ENCODE measurements at regions not wholly inside any gene's neighbourhood (a gene's known extent, or its start where the extent isn't known, plus 50 kb on each side); places are given as distances from the start of the nearest gene placed in this dataset.

- no peak for DNase-seq
Observed at GRCh38 chr4:10977534-10977933, 293.0 kb upstream of the CLNK start.

- DNase-seq = no peak
Observed at GRCh38 chr4:10974371-10974770, 289.8 kb upstream of the CLNK start.

GRCh38 chr4:10973686-10974085 is 289.1 kb upstream of the CLNK start:
- DNase-seq = no peak

DNA sequence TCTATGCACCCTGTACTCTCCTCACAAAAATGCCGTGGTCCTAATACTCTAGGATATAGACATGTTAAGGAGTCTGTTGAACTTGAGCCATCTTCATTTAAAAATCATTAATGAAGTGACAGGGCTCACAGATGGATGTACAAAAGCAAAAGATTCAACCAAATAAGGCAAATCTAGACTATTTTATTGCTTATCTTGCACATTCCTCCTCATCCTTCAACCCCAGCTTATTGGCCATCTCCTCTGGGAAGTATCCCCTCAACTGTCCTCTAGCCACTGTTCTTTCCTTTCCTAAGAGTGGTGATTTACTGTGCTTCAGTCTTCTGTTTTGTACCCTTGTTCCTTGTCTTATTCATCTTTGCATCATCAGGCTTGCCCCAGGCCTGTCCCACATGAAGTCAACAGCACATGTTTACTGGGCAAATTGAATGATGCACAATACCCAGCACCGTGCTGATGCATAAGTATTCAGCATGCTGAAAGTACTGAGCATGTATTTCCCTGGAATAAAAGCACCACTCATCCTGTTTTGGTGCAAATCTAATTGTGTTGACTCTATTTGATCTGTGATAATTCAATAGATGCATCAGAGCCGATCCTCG is 287.3 kb upstream of the CLNK start:
- no peak for DNase-seq

DNA sequence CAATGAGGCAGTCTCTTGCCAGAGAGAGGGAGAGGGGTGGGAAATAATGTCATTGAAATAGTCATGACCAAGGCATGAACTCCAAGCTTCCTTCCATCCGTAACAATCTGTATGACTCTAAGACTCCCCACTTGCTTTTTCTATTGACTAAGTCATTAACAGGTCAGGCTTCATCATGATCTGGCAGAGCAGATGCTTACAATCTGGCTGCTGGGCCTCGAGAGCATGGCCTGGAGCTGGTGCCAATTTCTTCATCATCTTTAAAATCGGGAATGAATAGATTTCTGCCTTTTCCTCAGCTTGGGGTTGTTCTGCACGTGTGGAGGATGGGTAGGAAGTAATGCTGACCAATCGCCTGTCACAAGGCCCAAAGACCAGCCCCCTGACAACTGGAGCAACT is 280.6 kb upstream of the CLNK start:
- no peak for DNase-seq

DNA sequence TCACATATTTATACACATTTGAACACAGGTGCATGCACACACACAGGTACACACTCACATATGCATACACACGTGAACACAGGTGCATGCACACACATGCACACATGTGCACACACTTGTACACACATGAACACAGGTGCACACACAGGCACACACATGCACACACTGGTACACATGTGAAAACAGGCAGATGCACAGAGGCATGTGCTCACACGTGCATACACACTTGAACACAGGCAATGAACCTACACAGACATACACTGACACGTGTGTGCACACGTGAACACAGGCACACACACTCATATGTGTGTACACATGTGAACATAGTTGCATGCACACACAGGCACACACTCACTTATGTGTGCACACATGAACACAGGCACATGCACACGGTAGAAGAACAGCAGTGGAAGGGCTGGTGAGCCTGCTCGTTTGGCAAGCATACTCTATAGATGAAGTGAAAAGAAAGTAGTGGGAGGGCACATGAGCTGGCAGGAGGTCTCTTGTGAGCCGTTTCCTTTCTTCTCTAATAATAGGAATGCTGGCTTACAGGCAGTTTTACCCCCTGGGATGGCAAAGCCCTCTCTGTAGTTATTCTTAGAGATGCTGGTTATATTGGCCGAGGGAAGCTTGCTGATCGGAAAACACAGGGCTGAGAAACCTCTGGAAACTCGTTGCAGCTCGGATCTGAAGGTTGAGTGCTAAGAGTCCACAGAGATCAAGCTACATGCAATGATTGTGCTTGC is 279.6 kb upstream of the CLNK start:
- DNase-seq = no peak

- DNase-seq = no peak
Observed at GRCh38 chr4:10963241-10963640, 278.7 kb upstream of the CLNK start.

- DNase-seq = no peak
Observed at GRCh38 chr4:10962246-10962645, 277.7 kb upstream of the CLNK start.

DNA sequence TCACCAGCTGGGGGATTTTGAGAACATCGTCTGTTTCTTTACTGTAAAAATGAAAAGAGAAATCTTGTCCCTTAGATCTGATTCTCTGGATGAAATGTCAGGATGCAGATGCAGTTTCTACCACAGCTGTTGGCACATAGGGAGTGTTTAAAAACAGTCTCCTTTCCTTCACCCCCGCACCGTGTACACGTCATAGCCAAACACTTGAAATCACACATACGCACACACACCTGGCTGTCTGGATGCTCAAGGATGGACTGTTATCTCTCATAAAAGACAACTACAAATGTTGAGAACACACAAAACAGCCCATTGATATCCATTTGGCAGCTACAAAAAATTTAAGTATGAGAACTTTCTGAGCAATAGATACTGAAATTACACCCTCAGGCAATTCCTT is 275.8 kb upstream of the CLNK start:
- peak; percentile 93 for DNase-seq

DNA sequence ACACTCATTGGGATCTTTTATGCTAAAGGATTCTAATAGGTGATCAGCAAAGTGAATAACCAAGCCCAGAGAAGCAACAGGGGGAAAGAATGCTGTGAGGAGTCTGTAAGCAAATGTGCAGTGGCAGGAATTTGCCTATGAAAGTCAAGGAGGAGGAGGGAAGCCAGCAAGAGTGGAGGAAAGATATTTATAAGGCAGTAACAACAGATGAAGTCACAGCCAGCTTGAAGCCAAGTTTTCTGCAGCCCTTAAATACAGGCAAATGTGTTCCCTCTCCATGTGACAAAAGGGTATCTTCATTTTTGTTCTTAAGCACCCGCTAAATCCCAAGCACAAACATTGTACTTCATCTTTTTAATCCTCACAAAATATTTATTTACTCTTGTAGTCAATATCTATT is 275.0 kb upstream of the CLNK start:
- peak; percentile 49 for DNase-seq

DNA sequence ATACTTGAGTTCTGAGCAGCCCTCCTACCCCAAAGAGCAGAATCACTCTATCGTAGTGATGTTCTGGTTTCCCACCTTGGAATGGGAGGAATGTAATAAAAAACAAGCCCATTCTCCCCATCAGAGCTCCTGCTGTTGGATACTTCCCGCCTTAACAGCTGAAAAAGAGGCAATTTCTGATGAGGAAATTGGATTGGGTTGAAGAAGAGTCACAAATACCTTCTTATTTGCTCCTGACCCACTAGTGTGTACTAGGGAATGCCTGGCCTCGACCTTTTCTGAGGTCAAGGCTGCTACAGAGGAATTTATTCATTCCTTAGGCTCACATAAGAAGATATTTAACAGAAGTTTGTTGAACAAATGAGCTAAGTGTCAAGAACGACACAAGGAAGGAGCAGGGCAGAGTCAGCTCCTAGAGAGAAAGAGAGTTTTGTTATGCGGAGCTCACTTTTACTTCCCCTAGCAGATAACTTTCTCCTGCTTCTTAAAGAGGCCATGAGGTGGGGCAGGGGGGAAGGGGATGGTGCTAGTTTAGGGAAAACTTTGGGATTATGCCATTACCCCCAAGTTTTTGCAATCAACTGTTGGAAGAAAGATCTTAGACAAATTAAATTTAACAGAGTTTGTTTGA is 273.8 kb upstream of the CLNK start:
- DNase-seq = no peak

- no peak for DNase-seq
Observed at GRCh38 chr4:10951306-10951705, 266.7 kb upstream of the CLNK start.

DNA sequence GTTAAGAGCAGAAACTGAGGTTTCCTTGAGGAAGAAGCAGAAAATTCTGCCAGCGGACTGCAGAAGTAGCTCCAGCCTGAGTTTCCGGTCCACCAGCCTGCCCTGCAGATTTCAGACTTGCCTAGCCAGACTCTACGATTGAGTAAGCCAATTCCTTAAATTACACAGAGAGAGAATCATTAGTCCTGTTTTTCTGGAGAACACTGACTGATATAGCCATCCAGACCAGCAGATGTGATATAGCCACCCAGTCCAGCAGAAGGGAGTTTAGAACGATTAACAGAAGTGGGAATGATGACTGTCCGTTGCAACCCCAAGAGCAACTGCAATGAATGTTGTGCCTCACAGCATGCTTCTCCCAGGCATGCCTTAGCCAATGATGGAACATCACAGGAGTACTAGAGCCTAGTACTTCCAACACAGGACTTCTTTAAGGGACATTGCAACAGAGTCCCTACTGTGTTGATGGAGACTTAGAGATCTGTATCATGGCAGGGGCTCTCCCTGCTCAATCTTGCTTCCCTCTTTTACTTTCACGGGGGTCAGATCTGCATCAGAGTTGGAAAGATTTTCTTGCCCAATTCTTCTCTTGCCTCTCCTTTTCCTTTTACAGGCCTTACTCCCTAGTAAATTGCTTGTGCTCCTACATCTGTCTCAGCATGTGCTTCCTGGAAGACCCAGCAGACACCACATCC is 264.6 kb upstream of the CLNK start:
- DNase-seq = no peak

DNA sequence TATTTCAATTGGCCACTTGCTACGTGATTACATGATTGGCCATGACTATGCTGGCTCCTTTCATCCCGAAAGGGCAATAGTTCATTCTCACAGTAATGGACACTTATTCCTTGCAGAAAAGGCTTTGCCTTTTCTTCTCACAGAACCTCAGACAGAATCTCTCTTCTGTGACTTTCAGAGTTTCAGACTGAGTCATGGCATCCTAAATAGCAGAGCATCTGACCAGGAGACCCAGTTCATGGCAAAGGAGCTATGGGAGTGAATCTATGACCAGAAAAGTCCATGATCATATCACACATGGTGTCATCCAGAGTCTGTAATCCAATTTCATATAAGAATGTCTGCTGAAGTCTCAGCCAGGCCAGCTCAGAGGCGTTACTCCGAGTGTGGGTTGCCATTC is 263.3 kb upstream of the CLNK start:
- DNase-seq = no peak

DNA sequence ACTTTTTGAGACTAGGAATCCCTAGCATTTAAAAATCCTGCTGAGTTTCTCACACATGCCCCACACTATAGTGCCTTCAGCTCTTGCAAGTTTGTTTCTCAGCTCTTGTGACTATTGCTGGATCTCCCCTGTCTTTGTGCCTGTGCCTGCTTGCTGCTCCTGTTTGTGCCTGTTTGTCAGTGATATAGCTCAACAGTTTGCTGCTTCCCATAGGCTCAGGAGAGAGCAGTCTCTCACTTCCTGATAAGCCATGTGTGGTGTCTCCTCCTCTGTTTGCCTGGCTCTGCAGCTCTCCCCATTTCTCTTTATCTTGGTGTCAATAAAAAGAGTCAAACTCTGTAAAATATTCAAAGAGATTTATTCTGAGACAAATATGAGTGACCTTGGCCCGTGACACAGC is 259.8 kb upstream of the CLNK start:
- DNase-seq = no peak

DNA sequence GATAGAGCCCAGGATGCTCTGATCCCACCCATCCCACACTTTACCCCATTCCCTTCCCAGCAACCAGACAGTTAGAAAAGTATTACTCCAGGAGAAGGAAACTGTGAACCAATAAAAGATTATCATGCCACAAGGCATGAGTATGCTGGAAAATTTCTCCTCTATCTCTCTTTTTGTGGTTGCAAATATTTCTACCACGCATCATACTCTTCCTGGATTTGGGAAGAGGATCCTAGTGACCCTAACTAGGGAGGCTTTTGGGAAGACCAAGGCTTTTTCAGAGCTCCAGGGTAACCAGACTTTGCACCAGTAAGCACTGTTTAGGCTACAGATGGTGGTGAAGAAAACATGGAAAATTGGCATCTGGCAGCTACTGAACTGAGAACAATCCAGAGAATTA is 257.6 kb upstream of the CLNK start:
- DNase-seq = no peak

GRCh38 chr4:10929818-10930217 is 245.2 kb upstream of the CLNK start:
- no peak for DNase-seq

GRCh38 chr4:10925996-10926395 is 241.4 kb upstream of the CLNK start:
- DNase-seq = no peak

DNA sequence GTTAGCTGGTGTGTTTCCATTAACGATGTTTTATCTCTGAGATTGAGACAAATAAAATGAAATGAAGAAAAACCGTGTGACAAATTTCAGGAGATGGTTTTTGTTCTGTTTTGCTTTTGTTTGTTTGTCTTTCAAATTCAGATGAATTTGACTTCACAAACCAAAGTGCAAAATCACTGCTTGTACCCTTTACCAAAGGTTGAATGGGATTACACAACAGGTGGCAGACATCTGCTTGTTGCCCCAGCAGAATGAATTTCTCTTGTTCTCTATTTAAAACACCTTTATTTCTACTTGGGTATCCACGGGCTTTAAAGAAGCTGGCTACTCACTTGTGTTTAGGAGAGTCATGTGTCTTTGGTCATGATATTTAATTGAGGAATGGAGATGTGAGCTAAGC is 239.7 kb upstream of the CLNK start:
- no peak for DNase-seq

GRCh38 chr4:10917566-10917965 is 233.0 kb upstream of the CLNK start:
- DNase-seq = peak; percentile 98

DNA sequence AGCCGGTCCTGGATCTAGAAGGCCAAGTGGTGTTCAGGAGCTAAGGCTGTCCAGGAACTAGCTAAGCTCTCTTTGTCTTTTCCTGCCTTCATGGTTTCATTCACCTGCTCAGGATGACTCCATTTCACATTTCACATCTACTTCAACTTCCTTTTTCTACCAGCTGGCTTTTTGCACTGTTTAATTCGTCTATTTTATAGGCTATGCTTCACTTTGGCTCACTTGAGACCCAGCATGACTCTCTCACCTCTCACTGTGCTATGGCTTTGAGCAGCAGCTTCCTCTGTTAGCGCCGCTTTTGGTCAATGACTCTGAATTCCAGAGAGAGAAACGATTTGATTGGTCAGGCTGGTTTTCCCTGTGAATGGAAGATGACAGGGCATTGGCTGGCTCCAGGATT is 213.5 kb upstream of the CLNK start:
- DNase-seq = no peak

DNA sequence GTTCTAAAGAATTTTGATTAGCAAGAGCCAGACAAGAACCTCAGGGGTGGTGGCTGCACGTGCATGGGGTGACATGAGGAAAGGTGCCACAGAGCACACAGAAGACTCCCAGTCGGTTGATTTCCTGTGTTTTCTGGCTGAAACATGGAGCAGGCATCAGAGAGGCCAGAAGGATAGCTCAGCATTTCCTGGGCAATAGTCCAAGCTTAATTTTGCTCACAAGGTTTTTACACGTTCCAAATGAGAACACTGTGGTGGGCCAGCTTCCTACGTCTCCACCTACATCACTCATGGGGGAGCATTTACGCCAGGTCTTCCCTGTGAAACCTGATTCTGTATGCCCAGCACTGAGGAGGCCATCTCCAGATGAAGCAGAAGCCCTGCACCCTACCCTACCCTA is 212.5 kb upstream of the CLNK start:
- no peak for DNase-seq

DNA sequence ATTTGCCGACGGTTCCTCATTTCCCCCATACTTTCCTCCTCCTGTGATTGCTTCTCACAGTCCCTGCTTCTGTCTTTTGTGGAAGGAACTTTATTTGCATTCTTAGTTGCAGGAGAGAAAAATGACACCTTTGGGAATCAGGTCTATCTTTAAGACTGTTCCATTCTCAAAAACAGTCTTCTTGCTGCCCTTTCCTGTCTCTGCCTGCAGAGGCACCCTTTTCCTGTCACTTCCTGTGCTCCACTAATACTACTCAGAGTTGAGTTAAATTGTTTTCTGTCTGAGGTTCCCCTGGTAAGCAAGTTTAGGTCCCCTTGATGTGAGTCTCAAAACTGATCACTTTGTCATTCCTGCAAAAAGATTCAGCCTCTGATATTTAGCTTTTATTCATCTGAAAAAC is 208.8 kb upstream of the CLNK start:
- DNase-seq = no peak

- peak; percentile 33 for DNase-seq
Observed at GRCh38 chr4:10891866-10892265, 207.3 kb upstream of the CLNK start.

Measured in NCI-H2029 treated with DMSO at 0.1 percent for 48 hours (cell line).